ENCODE measurements at regions not wholly inside any gene's neighbourhood (a gene's known extent, or its start where the extent isn't known, plus 50 kb on each side); places are given as distances from the start of the nearest gene placed in this dataset.
A peak's percentile ranks its signal among the peaks of the same experiment; 100 is the strongest.

DNA sequence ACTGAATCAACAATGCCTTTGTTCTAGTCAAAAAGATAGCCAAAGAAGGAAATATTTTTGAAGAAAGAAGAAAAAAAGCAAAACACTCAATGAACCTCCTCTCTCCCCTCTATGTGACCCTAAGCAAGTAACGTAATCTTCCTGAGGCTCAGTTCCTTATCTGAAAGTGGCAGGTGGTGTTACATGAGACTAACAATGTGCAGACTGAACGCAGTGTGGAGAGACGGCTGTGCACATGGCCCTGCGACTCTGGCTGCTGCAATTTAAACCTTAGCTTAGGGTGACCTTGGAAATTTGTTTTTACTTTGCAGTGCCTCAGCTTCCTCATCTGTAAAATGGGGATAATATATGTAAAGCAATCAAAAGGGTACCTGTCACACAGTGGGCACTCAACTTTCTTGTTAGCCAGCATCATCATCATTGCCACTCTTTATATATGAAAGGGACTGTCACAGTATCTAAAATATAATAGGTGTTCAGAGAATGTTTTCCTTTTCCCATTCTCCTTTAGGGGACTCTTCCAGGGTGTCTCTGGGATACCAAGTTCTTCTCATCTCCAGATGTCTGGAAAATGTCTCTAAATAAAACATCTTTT is 100.1 kb upstream of the JUN start:
- Histone ChIP-seq H3K27me3 (ENCODE audit: insufficient read depth, poor library complexity, severe bottlenecking) (no peaks in the 10 kb centered on the region), H3K4me3 (replicated peaks; ENCODE audit: insufficient read depth, low read length) (no peak overlapping the region), H3K27ac (replicated peaks) (peak overlapping the region; percentile 81)
- TF ChIP-seq, protein P1, sequence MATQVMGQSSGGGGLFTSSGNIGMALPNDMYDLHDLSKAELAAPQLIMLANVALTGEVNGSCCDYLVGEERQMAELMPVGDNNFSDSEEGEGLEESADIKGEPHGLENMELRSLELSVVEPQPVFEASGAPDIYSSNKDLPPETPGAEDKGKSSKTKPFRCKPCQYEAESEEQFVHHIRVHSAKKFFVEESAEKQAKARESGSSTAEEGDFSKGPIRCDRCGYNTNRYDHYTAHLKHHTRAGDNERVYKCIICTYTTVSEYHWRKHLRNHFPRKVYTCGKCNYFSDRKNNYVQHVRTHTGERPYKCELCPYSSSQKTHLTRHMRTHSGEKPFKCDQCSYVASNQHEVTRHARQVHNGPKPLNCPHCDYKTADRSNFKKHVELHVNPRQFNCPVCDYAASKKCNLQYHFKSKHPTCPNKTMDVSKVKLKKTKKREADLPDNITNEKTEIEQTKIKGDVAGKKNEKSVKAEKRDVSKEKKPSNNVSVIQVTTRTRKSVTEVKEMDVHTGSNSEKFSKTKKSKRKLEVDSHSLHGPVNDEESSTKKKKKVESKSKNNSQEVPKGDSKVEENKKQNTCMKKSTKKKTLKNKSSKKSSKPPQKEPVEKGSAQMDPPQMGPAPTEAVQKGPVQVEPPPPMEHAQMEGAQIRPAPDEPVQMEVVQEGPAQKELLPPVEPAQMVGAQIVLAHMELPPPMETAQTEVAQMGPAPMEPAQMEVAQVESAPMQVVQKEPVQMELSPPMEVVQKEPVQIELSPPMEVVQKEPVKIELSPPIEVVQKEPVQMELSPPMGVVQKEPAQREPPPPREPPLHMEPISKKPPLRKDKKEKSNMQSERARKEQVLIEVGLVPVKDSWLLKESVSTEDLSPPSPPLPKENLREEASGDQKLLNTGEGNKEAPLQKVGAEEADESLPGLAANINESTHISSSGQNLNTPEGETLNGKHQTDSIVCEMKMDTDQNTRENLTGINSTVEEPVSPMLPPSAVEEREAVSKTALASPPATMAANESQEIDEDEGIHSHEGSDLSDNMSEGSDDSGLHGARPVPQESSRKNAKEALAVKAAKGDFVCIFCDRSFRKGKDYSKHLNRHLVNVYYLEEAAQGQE (IDR thresholded peaks at IDR 0.05; ENCODE audit: insufficient replicate concordance, low read depth) = no peak
- TF ChIP-seq, protein P2, sequence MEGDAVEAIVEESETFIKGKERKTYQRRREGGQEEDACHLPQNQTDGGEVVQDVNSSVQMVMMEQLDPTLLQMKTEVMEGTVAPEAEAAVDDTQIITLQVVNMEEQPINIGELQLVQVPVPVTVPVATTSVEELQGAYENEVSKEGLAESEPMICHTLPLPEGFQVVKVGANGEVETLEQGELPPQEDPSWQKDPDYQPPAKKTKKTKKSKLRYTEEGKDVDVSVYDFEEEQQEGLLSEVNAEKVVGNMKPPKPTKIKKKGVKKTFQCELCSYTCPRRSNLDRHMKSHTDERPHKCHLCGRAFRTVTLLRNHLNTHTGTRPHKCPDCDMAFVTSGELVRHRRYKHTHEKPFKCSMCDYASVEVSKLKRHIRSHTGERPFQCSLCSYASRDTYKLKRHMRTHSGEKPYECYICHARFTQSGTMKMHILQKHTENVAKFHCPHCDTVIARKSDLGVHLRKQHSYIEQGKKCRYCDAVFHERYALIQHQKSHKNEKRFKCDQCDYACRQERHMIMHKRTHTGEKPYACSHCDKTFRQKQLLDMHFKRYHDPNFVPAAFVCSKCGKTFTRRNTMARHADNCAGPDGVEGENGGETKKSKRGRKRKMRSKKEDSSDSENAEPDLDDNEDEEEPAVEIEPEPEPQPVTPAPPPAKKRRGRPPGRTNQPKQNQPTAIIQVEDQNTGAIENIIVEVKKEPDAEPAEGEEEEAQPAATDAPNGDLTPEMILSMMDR (IDR thresholded peaks at IDR 0.05; ENCODE audit: insufficient read depth, low read length) = no peak
- no peak for TF ChIP-seq GABPA (IDR thresholded peaks at IDR 0.05; ENCODE audit: low read depth)
- peak; percentile 41; the same call in 1 of the 2 replicates for TF ChIP-seq SPI1 (IDR thresholded peaks at IDR 0.05; ENCODE audit: borderline replicate concordance, low read depth)
- TF ChIP-seq POLR2AphosphoS5 (IDR thresholded peaks at IDR 0.05; ENCODE audit: low read depth) = 0 out of 2 replicates have a peak, but pooled peaks have one; percentile 16
- peak; percentile 74 to 87 for DNase-seq (ENCODE audit: low read depth in 1 of 2, low spot score in 1 of 2)

DNA sequence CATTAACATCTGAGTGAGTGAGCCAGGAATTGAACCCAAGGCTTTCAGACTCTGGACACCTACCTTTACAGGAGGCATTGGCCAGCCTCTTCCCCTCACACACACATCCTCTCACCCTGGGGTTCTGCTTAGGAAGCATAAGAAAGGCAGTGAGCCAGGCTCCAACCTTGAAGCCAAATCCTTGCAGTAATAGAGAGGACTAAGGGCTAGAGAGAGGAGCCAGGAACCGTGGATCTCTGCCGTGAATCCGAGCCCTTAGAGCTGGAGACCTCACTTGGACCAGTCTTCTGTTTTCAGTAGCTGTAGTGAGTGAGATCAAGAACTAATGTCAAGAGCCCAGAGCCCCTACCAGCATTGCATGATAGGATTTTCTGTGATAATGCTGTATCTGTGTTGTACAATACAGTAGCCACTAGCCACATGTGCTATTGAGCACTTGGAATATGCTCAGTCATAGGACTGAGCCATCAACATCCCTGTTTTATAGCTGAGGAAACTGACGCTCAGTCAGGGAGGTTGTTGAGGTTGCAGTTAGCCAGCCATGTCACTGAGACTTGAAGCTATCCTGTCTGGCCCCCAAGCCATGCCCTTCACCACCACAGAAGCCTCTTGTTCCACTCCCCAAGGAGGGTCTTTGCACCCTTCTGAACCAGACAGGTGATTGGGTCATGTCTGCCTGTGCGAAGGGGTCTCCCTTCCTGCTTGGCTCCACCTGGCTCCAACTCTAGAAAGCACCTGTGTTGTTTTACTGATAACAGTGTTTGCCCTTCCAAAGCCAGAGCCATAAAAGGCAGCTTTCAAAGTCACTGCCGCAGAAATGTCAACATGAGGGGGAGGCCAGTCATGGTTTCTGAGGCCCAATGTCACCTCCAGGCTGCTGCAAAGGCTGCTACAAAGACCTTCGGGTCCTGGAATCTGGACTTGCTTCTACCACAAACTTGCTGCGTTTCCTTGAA is 101.1 kb upstream of the JUN start:
- DNase-seq (ENCODE audit: low read depth in 1 of 2, low spot score in 1 of 2) = peak in 1 of 2 experiments; percentile 38
- Histone ChIP-seq H3K27me3 (ENCODE audit: insufficient read depth, poor library complexity, severe bottlenecking) (no peaks in the 10 kb centered on the region), H3K27ac (replicated peaks) (peak overlapping the region; percentile 81), H3K4me3 (replicated peaks; ENCODE audit: insufficient read depth, low read length) (no peak overlapping the region)
- no peak for TF ChIP-seq GABPA (IDR thresholded peaks at IDR 0.05; ENCODE audit: low read depth)
- TF ChIP-seq, protein P2 (IDR thresholded peaks at IDR 0.05; ENCODE audit: insufficient read depth, low read length) = no peak
- no peak for TF ChIP-seq SPI1 (IDR thresholded peaks at IDR 0.05; ENCODE audit: borderline replicate concordance, low read depth)
- TF ChIP-seq POLR2AphosphoS5 (IDR thresholded peaks at IDR 0.05; ENCODE audit: low read depth) = no peak
- TF ChIP-seq, protein P1 (IDR thresholded peaks at IDR 0.05; ENCODE audit: insufficient replicate concordance, low read depth) = no peak

DNA sequence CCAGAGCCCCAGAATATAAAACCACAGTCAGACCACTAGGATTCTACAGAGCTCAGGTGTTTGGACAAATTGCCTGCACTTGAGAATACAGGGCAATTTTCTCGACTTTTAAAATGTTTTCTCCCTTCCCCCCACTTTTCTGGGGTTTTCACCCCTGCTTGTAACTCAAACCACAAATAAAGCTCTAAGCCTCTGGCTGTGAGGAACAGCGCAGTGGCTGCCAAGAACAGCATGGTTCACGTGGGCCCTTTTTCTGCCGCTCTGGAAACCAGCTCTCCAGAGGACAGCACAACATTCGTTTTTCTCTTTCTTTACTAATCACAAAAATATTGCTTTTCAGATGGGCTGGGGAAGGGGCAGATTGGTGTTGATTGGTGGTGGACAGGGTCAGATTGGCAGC is 102.2 kb upstream of the JUN start:
- no peak overlapping the region for H3K4me3 ChIP-seq (replicated peaks; ENCODE audit: insufficient read depth, low read length)
- DNase-seq (ENCODE audit: low read depth in 1 of 2, low spot score in 1 of 2) = peak in 1 of 2 experiments; percentile 46
- TF ChIP-seq SPI1 (IDR thresholded peaks at IDR 0.05; ENCODE audit: borderline replicate concordance, low read depth) (peak; percentile 23; the same call in 1 of the 2 replicates), POLR2AphosphoS5 (IDR thresholded peaks at IDR 0.05; ENCODE audit: low read depth) (no peak)
- no peaks in the 10 kb centered on the region for H3K27me3 ChIP-seq (ENCODE audit: insufficient read depth, poor library complexity, severe bottlenecking)
- H3K27ac ChIP-seq (replicated peaks) = peak overlapping the region; percentile 81

DNA sequence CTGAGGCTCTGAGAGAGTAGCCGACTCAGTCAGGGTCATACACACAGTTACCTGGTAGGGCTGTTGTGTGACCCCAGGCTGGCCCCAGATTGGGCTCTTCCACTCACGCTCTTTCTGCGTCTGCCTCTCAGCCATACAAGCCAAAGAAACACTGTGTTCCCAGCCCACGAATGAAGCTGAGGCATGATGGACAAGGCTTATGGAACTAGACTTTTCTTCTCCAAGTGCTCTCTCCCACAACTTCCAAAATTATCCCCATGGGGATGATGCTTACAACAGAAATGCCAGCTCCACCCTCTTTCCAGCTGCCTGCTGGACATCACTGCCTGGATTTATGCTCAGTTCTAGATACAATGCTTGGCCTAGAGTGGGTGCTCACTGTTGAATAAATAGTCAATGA is 102.8 kb upstream of the JUN start:
- Histone ChIP-seq H3K27ac (replicated peaks) (no peak overlapping the region), H3K27me3 (ENCODE audit: insufficient read depth, poor library complexity, severe bottlenecking) (no peaks in the 10 kb centered on the region), H3K4me3 (replicated peaks; ENCODE audit: insufficient read depth, low read length) (no peak overlapping the region)
- DNase-seq (ENCODE audit: low read depth in 1 of 2, low spot score in 1 of 2) = no peak
- TF ChIP-seq, protein P2 (IDR thresholded peaks at IDR 0.05; ENCODE audit: insufficient read depth, low read length) = no peak
- TF ChIP-seq GABPA (IDR thresholded peaks at IDR 0.05; ENCODE audit: low read depth) = no peak
- no peak for TF ChIP-seq SPI1 (IDR thresholded peaks at IDR 0.05; ENCODE audit: borderline replicate concordance, low read depth)
- TF ChIP-seq POLR2AphosphoS5 (IDR thresholded peaks at IDR 0.05; ENCODE audit: low read depth) = no peak

All from HL-60 (cell line).